ENCODE measurements at regions not wholly inside any gene's neighbourhood (a gene's known extent, or its start where the extent isn't known, plus 50 kb on each side); places are given as distances from the start of the nearest gene placed in this dataset.
"Not testable (repeated sequence)": the region's sequence is repeated elsewhere in the genome, so short reads cannot be mapped to it uniquely, and the experiment has no call there.

DNA sequence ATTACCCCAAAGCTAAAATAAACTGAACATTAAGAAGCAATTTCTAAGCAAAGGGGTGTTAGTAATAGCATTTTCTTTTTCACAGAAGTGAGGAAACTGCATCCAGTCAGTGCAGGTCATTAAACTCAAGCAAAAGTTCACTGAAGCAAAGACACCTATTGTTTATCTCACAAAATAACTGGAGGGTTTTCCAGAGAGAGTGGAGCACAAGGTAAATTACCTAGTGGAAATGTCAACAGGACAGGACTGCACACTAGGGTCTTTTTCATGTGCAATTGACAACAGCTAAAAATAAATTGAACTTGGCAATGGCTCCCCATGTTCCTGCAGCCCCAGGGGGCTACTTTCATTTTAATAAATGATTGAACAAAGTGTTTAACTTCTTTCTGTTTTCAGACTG lies 742.0 kb downstream of the GALC start:
- in situ Hi-C loops (cut with HindIII; ENCODE audit: low pct_unique_long_range_greater_than_20kb, low sequenced_read_pairs) = no loop called here
- POLR2A ChIA-PET = no interaction called here

DNA sequence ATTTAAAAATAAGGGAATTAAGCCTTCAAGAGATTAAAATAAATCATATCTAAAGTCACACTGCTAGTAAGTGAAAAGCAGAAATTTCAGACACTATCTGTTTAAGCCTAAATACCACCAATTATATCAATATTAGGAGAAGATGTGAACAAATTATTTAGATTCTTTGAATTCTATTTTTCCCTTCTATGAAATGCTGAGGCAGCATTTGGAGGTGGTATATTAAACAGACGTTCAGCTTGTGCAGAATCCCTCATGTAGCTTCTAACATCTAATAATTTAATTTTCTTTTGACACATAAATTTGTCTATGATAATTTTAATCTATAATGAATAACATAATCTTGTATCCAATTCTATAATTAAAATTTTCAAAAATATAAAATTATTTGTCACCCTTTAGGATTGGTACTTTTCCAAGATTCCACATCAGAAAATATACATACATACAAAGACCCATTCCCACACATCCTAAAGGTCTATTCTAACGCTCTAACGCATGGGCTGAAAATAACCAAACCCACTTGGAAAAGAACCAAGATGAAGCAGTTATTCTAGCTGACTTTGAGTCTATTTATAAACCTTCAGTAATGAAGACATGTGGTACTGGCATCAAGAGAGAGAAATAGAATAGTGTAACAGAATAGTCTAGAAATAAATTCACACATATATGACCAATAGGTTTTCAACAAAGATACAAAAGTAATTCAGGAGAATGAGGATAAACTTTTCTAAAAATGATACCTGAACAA lies 751.8 kb downstream of the GALC start:
- in situ Hi-C loops (cut with HindIII; ENCODE audit: low pct_unique_long_range_greater_than_20kb, low sequenced_read_pairs) (no loop called here), intact Hi-C loops (cut with micrococcal nuclease; ENCODE audit: unreplicated experiment) (no loop called here)
- H3K4me1 ChIP-seq (ENCODE audit: control insufficient read depth, insufficient read depth, low read length) = no peaks in the 10 kb centered on the region
- no peak overlapping the region for H3K4me3 ChIP-seq (ENCODE audit: low read depth in 2 of 2, low read length in 2 of 2)
- CTCF ChIA-PET = no interaction called here
- H3K27ac ChIP-seq (ENCODE audit: low read length) = no peak overlapping the region
- no peaks in the 10 kb centered on the region for H3K27me3 ChIP-seq (ENCODE audit: control insufficient read depth, insufficient read depth, low read length)
- no peak for DNase-seq (ENCODE audit: low read depth, low spot score)
- H3K36me3 ChIP-seq (ENCODE audit: control insufficient read depth, insufficient read depth, low read length) = no peaks in the 10 kb centered on the region
- no TSS peak for BruUV-seq (replicated peaks)
- no peak for ATAC-seq
- TF ChIP-seq, protein P1, sequence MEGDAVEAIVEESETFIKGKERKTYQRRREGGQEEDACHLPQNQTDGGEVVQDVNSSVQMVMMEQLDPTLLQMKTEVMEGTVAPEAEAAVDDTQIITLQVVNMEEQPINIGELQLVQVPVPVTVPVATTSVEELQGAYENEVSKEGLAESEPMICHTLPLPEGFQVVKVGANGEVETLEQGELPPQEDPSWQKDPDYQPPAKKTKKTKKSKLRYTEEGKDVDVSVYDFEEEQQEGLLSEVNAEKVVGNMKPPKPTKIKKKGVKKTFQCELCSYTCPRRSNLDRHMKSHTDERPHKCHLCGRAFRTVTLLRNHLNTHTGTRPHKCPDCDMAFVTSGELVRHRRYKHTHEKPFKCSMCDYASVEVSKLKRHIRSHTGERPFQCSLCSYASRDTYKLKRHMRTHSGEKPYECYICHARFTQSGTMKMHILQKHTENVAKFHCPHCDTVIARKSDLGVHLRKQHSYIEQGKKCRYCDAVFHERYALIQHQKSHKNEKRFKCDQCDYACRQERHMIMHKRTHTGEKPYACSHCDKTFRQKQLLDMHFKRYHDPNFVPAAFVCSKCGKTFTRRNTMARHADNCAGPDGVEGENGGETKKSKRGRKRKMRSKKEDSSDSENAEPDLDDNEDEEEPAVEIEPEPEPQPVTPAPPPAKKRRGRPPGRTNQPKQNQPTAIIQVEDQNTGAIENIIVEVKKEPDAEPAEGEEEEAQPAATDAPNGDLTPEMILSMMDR (IDR thresholded peaks at IDR 0.05) = no peak
- TF ChIP-seq, protein P2, sequence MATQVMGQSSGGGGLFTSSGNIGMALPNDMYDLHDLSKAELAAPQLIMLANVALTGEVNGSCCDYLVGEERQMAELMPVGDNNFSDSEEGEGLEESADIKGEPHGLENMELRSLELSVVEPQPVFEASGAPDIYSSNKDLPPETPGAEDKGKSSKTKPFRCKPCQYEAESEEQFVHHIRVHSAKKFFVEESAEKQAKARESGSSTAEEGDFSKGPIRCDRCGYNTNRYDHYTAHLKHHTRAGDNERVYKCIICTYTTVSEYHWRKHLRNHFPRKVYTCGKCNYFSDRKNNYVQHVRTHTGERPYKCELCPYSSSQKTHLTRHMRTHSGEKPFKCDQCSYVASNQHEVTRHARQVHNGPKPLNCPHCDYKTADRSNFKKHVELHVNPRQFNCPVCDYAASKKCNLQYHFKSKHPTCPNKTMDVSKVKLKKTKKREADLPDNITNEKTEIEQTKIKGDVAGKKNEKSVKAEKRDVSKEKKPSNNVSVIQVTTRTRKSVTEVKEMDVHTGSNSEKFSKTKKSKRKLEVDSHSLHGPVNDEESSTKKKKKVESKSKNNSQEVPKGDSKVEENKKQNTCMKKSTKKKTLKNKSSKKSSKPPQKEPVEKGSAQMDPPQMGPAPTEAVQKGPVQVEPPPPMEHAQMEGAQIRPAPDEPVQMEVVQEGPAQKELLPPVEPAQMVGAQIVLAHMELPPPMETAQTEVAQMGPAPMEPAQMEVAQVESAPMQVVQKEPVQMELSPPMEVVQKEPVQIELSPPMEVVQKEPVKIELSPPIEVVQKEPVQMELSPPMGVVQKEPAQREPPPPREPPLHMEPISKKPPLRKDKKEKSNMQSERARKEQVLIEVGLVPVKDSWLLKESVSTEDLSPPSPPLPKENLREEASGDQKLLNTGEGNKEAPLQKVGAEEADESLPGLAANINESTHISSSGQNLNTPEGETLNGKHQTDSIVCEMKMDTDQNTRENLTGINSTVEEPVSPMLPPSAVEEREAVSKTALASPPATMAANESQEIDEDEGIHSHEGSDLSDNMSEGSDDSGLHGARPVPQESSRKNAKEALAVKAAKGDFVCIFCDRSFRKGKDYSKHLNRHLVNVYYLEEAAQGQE (IDR thresholded peaks at IDR 0.05; ENCODE audit: insufficient read depth in 1 of 2, low read depth in 2 of 2, low read length in 1 of 2) = no peak
- no peak for TF ChIP-seq SIN3A (IDR thresholded peaks at IDR 0.05; ENCODE audit: borderline replicate concordance, insufficient read depth, low read depth, low read length)
- TF ChIP-seq POLR2AphosphoS5 (IDR thresholded peaks at IDR 0.05; ENCODE audit: low read depth, low read length) = no peak
- TF ChIP-seq TCF7L2 (IDR thresholded peaks at IDR 0.05; ENCODE audit: low read depth, low read length) = no peak
- POLR2A ChIA-PET = no interaction called here
- no peaks in the 10 kb centered on the region for H3K9me3 ChIP-seq (ENCODE audit: control insufficient read depth, insufficient read depth, low read depth, low read length)

More for the DNA sequence above, 742.0 kb downstream of the GALC start:
- intact Hi-C loops (cut with micrococcal nuclease; ENCODE audit: unreplicated experiment) = no loop called here
- no TSS peak for BruUV-seq (replicated peaks)
- ATAC-seq = no peak
- H3K36me3 ChIP-seq (ENCODE audit: control insufficient read depth, insufficient read depth, low read length) = no peaks in the 10 kb centered on the region
- no peaks in the 10 kb centered on the region for H3K27me3 ChIP-seq (ENCODE audit: control insufficient read depth, insufficient read depth, low read length)
- H3K9me3 ChIP-seq (ENCODE audit: control insufficient read depth, insufficient read depth, low read depth, low read length) = no peaks in the 10 kb centered on the region
- no peaks in the 10 kb centered on the region for H3K4me1 ChIP-seq (ENCODE audit: control insufficient read depth, insufficient read depth, low read length)
- H3K27ac ChIP-seq (ENCODE audit: low read length) = no peak overlapping the region
- TF ChIP-seq TCF7L2 (IDR thresholded peaks at IDR 0.05; ENCODE audit: low read depth, low read length) (no peak), POLR2AphosphoS5 (IDR thresholded peaks at IDR 0.05; ENCODE audit: low read depth, low read length) (no peak), SIN3A (IDR thresholded peaks at IDR 0.05; ENCODE audit: borderline replicate concordance, insufficient read depth, low read depth, low read length) (no peak)
- TF ChIP-seq, protein P1 (IDR thresholded peaks at IDR 0.05) = no peak
- TF ChIP-seq, protein P2 (IDR thresholded peaks at IDR 0.05; ENCODE audit: insufficient read depth in 1 of 2, low read depth in 2 of 2, low read length in 1 of 2) = no peak
- no peak overlapping the region for H3K4me3 ChIP-seq (ENCODE audit: low read depth in 2 of 2, low read length in 2 of 2)
- CTCF ChIA-PET = no interaction called here
- DNase-seq (ENCODE audit: low read depth, low spot score) = no peak

DNA sequence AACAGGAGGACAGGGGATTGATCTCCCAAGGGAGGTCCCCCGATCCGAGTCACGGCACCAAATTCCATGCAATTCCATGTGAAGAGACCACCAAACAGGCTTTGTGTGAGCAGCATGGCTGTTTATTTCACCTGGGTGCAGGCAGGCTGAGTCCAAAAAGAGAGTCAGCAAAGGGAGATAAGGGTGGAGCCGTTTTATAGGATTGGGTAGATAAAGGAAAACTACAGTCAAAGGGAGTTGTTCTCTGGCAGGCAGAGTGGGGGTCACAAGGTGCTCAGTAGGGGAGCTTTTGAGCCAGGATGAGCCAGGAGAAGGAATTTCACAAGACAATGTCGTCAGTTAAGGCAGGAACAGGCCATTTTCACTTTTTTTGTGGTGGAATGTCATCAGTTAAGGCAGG lies 752.7 kb downstream of the GALC start:
- H3K27me3 ChIP-seq (ENCODE audit: control insufficient read depth, insufficient read depth, low read length); H3K9me3 ChIP-seq (ENCODE audit: control insufficient read depth, insufficient read depth, low read depth, low read length); BruUV-seq (replicated peaks); H3K4me3 ChIP-seq (ENCODE audit: low read depth in 2 of 2, low read length in 2 of 2); ATAC-seq; CTCF ChIA-PET; DNase-seq (ENCODE audit: low read depth, low spot score); in situ Hi-C loops (cut with HindIII; ENCODE audit: low pct_unique_long_range_greater_than_20kb, low sequenced_read_pairs); intact Hi-C loops (cut with micrococcal nuclease; ENCODE audit: unreplicated experiment); POLR2A ChIA-PET; H3K4me1 ChIP-seq (ENCODE audit: control insufficient read depth, insufficient read depth, low read length); H3K27ac ChIP-seq (ENCODE audit: low read length); H3K36me3 ChIP-seq (ENCODE audit: control insufficient read depth, insufficient read depth, low read length): not testable (repeated sequence)

All from Panc1 (cell line).